ENCODE measurements at regions not wholly inside any gene's neighbourhood (a gene's known extent, or its start where the extent isn't known, plus 50 kb on each side); places are given as distances from the start of the nearest gene placed in this dataset.

- TF ChIP-seq SUZ12 (IDR thresholded peaks at IDR 0.05; ENCODE audit: extremely low read depth, insufficient read depth, insufficient read length), result no peak
- TF ChIP-seq YY1 (IDR thresholded peaks at IDR 0.05; ENCODE audit: insufficient read depth, insufficient read length), result no peak
Observed at GRCh38 chr9:24931894-24932293, 386.2 kb upstream of the IZUMO3 start.
